ENCODE measurements at regions not wholly inside any gene's neighbourhood (a gene's known extent, or its start where the extent isn't known, plus 50 kb on each side); places are given as distances from the start of the nearest gene placed in this dataset.

DNA sequence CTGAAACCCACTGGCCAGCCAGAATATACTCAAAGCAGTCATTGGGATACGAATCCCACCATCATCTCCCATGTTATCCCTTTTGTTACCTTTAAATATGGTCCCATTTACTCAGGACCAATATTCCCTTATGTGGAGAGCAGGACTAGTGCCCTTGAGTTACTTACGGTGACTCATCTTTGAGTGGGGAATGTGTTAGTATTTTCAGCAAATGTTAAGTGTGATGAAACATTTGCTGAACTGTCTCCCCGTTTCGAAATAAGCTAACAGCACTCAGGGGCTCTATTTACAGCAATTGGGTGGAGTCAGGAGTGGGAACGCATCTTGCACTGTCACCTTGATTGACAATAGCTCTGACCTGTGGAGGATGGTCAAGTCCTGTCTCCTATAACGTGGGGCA is 67.4 kb downstream of the CTSL start (continued):
- TF ChIP-seq, protein P1, sequence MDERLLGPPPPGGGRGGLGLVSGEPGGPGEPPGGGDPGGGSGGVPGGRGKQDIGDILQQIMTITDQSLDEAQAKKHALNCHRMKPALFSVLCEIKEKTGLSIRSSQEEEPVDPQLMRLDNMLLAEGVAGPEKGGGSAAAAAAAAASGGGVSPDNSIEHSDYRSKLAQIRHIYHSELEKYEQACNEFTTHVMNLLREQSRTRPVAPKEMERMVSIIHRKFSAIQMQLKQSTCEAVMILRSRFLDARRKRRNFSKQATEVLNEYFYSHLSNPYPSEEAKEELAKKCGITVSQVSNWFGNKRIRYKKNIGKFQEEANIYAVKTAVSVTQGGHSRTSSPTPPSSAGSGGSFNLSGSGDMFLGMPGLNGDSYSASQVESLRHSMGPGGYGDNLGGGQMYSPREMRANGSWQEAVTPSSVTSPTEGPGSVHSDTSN (CRISPR knock-in tag; IDR thresholded peaks at IDR 0.05; ENCODE audit: low read depth) = no peak
- TF ChIP-seq, protein P1 (tag; conservative IDR thresholded peaks at IDR 0.05; ENCODE audit: low read depth) = peak; percentile 69
- TF ChIP-seq TRIM28 (IDR thresholded peaks at IDR 0.05) = no peak
- TF ChIP-seq ZSCAN32 (CRISPR knock-in tag; IDR thresholded peaks at IDR 0.05) = no peak
- no peak for TF ChIP-seq GABPB2 (CRISPR knock-in tag; conservative IDR thresholded peaks at IDR 0.05)
- TF ChIP-seq POLR2AphosphoS2 (IDR thresholded peaks at IDR 0.05; ENCODE audit: low read length) = no peak
- TF ChIP-seq, protein P2, sequence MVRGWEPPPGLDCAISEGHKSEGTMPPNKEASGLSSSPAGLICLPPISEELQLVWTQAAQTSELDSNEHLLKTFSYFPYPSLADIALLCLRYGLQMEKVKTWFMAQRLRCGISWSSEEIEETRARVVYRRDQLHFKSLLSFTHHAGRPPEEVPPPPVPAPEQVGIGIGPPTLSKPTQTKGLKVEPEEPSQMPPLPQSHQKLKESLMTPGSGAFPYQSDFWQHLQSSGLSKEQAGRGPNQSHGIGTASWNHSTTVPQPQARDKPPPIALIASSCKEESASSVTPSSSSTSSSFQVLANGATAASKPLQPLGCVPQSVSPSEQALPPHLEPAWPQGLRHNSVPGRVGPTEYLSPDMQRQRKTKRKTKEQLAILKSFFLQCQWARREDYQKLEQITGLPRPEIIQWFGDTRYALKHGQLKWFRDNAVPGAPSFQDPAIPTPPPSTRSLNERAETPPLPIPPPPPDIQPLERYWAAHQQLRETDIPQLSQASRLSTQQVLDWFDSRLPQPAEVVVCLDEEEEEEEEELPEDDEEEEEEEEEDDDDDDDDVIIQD (CRISPR knock-in tag; IDR thresholded peaks at IDR 0.05) = no peak
- TF ChIP-seq, protein P3, sequence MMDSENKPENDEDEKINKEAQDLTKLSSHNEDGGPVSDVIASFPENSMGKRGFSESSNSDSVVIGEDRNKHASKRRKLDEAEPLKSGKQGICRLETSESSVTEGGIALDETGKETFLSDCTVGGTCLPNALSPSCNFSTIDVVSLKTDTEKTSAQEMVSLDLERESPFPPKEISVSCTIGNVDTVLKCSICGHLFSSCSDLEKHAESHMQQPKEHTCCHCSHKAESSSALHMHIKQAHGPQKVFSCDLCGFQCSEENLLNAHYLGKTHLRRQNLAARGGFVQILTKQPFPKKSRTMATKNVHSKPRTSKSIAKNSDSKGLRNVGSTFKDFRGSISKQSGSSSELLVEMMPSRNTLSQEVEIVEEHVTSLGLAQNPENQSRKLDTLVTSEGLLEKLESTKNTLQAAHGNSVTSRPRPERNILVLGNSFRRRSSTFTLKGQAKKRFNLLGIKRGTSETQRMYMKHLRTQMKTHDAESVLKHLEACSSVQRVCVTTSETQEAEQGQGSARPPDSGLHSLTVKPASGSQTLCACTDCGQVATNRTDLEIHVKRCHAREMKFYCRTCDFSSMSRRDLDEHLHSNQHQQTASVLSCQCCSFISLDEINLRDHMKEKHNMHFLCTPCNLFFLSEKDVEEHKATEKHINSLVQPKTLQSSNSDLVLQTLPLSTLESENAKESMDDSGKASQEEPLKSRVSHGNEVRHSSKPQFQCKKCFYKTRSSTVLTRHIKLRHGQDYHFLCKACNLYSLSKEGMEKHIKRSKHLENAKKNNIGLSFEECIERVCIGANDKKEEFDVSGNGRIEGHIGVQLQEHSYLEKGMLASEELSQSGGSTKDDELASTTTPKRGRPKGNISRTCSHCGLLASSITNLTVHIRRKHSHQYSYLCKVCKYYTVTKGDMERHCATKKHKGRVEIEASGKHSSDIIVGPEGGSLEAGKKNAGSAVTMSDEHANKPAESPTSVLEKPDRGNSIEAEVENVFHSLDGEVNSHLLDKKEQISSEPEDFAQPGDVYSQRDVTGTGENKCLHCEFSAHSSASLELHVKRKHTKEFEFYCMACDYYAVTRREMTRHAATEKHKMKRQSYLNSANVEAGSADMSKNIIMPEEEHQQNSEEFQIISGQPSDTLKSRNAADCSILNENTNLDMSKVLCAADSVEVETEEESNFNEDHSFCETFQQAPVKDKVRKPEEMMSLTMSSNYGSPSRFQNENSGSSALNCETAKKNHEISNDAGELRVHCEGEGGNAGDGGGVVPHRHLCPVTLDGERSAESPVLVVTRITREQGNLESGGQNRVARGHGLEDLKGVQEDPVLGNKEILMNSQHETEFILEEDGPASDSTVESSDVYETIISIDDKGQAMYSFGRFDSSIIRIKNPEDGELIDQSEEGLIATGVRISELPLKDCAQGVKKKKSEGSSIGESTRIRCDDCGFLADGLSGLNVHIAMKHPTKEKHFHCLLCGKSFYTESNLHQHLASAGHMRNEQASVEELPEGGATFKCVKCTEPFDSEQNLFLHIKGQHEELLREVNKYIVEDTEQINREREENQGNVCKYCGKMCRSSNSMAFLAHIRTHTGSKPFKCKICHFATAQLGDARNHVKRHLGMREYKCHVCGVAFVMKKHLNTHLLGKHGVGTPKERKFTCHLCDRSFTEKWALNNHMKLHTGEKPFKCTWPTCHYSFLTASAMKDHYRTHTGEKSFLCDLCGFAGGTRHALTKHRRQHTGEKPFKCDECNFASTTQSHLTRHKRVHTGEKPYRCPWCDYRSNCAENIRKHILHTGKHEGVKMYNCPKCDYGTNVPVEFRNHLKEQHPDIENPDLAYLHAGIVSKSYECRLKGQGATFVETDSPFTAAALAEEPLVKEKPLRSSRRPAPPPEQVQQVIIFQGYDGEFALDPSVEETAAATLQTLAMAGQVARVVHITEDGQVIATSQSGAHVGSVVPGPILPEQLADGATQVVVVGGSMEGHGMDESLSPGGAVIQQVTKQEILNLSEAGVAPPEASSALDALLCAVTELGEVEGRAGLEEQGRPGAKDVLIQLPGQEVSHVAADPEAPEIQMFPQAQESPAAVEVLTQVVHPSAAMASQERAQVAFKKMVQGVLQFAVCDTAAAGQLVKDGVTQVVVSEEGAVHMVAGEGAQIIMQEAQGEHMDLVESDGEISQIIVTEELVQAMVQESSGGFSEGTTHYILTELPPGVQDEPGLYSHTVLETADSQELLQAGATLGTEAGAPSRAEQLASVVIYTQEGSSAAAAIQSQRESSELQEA (IDR thresholded peaks at IDR 0.05; ENCODE audit: low read depth) = no peak
- TF ChIP-seq CEBPZ (IDR thresholded peaks at IDR 0.05; ENCODE audit: borderline replicate concordance, low read depth, low read length) = no peak
- TF ChIP-seq, protein P4, sequence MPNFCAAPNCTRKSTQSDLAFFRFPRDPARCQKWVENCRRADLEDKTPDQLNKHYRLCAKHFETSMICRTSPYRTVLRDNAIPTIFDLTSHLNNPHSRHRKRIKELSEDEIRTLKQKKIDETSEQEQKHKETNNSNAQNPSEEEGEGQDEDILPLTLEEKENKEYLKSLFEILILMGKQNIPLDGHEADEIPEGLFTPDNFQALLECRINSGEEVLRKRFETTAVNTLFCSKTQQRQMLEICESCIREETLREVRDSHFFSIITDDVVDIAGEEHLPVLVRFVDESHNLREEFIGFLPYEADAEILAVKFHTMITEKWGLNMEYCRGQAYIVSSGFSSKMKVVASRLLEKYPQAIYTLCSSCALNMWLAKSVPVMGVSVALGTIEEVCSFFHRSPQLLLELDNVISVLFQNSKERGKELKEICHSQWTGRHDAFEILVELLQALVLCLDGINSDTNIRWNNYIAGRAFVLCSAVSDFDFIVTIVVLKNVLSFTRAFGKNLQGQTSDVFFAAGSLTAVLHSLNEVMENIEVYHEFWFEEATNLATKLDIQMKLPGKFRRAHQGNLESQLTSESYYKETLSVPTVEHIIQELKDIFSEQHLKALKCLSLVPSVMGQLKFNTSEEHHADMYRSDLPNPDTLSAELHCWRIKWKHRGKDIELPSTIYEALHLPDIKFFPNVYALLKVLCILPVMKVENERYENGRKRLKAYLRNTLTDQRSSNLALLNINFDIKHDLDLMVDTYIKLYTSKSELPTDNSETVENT (CRISPR knock-in tag; IDR thresholded peaks at IDR 0.05) = no peak
